ENCODE measurements at regions not wholly inside any gene's neighbourhood (a gene's known extent, or its start where the extent isn't known, plus 50 kb on each side); places are given as distances from the start of the nearest gene placed in this dataset.
A peak's percentile ranks its signal among the peaks of the same experiment; 100 is the strongest.

- H3K36me3 ChIP-seq (ENCODE audit: control insufficient read depth, insufficient read depth, low read length): no peaks in the 10 kb centered on the region
- H3K9me3 Mint-ChIP-seq: peaks cover 6% of the 10 kb centered on the region
- no peaks in the 10 kb centered on the region for H3K4me1 ChIP-seq (ENCODE audit: control insufficient read depth, insufficient read depth, low read length)
- H3K9ac ChIP-seq (ENCODE audit: extremely low read depth, low read length, poor library complexity, severe bottlenecking): no peak overlapping the region
- 70 to 75% methylated on average over 5 to 6 of the region's 6 CpGs for WGBS, 2 experiments (ENCODE audit: insufficient coverage in 1 of 2, insufficient read length in 1 of 2)
- no peak overlapping the region for H3K4me3 ChIP-seq (ENCODE audit: low read length)
- H3K4me3 Mint-ChIP-seq: no peak overlapping the region
- no peaks in the 10 kb centered on the region for H3K36me3 Mint-ChIP-seq (ENCODE audit: low read depth)
- no peak for TF ChIP-seq CTCF (conservative IDR thresholded peaks at IDR 0.05)
- H3K27ac Mint-ChIP-seq: no peak overlapping the region
- DNase-seq: peak; percentile 49
- peaks cover 8% of the 10 kb centered on the region for H3K9me3 ChIP-seq (ENCODE audit: control insufficient read depth, low read length)
- no peak overlapping the region for H3K27ac ChIP-seq (ENCODE audit: low read depth, low read length)
- peaks cover 3% of the 10 kb centered on the region for H3K4me1 Mint-ChIP-seq
- H3K27me3 ChIP-seq (ENCODE audit: control insufficient read depth, insufficient read depth, low read length, poor library complexity, severe bottlenecking): no peaks in the 10 kb centered on the region
- no peaks in the 10 kb centered on the region for H3K27me3 Mint-ChIP-seq (ENCODE audit: insufficient read depth)
Observed at GRCh38 chr1:30618335-30618747, 105.0 kb downstream of the MATN1 start.

GRCh38 chr1:30616759-30617158 is 106.6 kb downstream of the MATN1 start:
- Histone ChIP-seq H3K27me3 (ENCODE audit: control insufficient read depth, insufficient read depth, low read length, poor library complexity, severe bottlenecking) (no peaks in the 10 kb centered on the region), H3K9me3 (ENCODE audit: control insufficient read depth, low read length) (no peaks in the 10 kb centered on the region), H3K4me1 (ENCODE audit: control insufficient read depth, insufficient read depth, low read length) (no peaks in the 10 kb centered on the region), H3K4me3 (ENCODE audit: low read length) (no peak overlapping the region), H3K36me3 (ENCODE audit: control insufficient read depth, insufficient read depth, low read length) (no peaks in the 10 kb centered on the region), H3K27ac (ENCODE audit: low read depth, low read length) (no peak overlapping the region), H3K9ac (ENCODE audit: extremely low read depth, low read length, poor library complexity, severe bottlenecking) (no peak overlapping the region)
- no peak for TF ChIP-seq CTCF (conservative IDR thresholded peaks at IDR 0.05)
- DNase-seq: peak; percentile 31
- Mint-ChIP-seq H3K4me1 (peaks cover 3% of the 10 kb centered on the region), H3K27ac (no peak overlapping the region), H3K4me3 (no peak overlapping the region), H3K9me3 (no peaks in the 10 kb centered on the region), H3K36me3 (ENCODE audit: low read depth) (no peaks in the 10 kb centered on the region), H3K27me3 (ENCODE audit: insufficient read depth) (peaks cover 2% of the 10 kb centered on the region)
- WGBS, 2 experiments (ENCODE audit: insufficient coverage in 1 of 2, insufficient read length in 1 of 2): 87 to 89% methylated on average over 4 to 7 of the region's 7 CpGs

- Histone ChIP-seq H3K36me3 (ENCODE audit: control insufficient read depth, insufficient read depth, low read length) (no peaks in the 10 kb centered on the region), H3K4me1 (ENCODE audit: control insufficient read depth, insufficient read depth, low read length) (no peaks in the 10 kb centered on the region), H3K4me3 (ENCODE audit: low read length) (no peak overlapping the region), H3K27ac (ENCODE audit: low read depth, low read length) (no peak overlapping the region), H3K9me3 (ENCODE audit: control insufficient read depth, low read length) (no peaks in the 10 kb centered on the region), H3K9ac (ENCODE audit: extremely low read depth, low read length, poor library complexity, severe bottlenecking) (no peak overlapping the region), H3K27me3 (ENCODE audit: control insufficient read depth, insufficient read depth, low read length, poor library complexity, severe bottlenecking) (no peaks in the 10 kb centered on the region)
- Mint-ChIP-seq H3K9me3 (no peaks in the 10 kb centered on the region), H3K27me3 (ENCODE audit: insufficient read depth) (peaks cover 2% of the 10 kb centered on the region), H3K27ac (no peak overlapping the region), H3K36me3 (ENCODE audit: low read depth) (no peaks in the 10 kb centered on the region), H3K4me3 (no peak overlapping the region), H3K4me1 (peaks cover 3% of the 10 kb centered on the region)
- peak; percentile 33 for DNase-seq
- WGBS, 2 experiments (ENCODE audit: insufficient coverage in 1 of 2, insufficient read length in 1 of 2): 93 to 95% methylated on average over 8 of the region's 8 CpGs
- TF ChIP-seq CTCF (conservative IDR thresholded peaks at IDR 0.05): no peak
Observed at GRCh38 chr1:30615816-30616590, 107.4 kb downstream of the MATN1 start.

Measured in endodermal cell (in vitro differentiated cells).